GM19452 (cell line): ENCODE measurements at regions not wholly inside any gene's neighbourhood (a gene's known extent, or its start where the extent isn't known, plus 50 kb on each side); places are given as distances from the start of the nearest gene placed in this dataset.
"Not testable (repeated sequence)": the region's sequence is repeated elsewhere in the genome, so short reads cannot be mapped to it uniquely, and the experiment has no call there.

Experiments used
- ATAC-seq: cut with Tn5 transposase; IDR thresholded peaks from one replicate; pipeline ENCODE4 v1.9.1; 2021; ENCODE audit not compliant: unreplicated experiment

DNA sequence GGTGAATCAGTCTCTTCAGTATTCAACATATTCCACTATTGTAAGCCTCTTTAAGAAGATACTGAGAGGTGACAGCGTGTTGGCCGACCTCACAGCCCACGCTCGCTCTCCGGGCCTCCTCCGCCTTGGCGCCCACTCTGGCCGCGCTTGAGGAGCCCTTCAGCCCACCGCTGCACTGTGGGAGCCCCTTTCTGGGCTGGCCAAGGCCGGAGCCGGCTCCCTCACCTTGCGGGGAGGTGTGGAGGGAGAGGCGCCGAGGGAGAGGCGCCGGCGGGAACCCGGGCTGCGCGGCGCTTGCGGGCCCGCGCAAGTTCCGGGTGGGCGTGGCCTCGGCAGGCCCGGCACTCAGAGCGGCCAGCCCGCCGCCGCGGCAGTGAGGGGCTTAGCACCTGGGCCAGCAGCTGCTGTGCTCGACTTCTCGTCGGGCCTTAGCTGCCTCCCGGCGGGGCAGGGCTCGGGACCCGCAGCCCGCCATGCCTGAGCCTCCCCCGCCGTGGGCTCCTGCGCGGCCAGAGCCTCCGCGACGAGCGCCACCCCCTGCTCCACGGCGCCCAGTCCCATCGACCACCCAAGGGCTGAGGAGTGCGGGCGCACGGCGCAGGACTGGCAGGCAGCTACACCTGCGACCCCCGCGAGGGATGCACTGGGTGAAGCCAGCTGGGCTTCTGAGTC is 306.4 kb downstream of the SEMA3D start:
- not testable (repeated sequence) for ATAC-seq

DNA sequence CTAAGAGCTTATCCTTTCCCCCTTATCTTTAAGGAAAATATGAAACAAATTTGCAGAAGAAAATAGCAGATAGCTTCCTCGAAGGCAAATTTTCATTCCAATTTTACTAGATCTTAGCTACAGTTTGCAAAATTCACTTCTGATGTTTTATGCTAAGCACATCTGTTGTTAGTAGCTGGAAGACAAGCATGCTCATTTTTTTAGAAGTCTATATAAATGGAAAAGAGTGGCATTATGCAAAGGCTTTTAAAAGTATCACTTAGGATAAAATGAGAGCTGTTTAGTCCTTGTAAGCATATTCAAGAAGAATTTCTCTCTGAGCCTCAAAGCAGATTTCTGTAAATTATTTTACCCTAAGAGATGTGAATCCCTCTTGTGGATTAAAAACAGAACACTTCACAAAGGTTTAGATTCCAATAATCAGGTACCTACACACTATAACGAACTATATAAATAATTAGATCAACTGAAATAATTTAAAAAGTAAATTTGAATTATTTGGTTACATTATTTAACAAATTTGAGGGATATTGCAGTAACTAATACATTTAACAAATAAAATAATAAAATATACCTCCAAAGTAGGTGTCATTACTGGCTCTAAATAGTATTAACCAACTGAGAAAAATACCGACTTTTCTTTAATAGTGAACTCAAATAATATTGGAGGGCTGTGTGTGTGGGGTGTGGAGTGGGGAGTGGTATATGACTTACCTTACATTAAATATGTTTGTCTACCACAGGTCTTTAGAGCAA is 307.1 kb downstream of the SEMA3D start:
- ATAC-seq = no peak

DNA sequence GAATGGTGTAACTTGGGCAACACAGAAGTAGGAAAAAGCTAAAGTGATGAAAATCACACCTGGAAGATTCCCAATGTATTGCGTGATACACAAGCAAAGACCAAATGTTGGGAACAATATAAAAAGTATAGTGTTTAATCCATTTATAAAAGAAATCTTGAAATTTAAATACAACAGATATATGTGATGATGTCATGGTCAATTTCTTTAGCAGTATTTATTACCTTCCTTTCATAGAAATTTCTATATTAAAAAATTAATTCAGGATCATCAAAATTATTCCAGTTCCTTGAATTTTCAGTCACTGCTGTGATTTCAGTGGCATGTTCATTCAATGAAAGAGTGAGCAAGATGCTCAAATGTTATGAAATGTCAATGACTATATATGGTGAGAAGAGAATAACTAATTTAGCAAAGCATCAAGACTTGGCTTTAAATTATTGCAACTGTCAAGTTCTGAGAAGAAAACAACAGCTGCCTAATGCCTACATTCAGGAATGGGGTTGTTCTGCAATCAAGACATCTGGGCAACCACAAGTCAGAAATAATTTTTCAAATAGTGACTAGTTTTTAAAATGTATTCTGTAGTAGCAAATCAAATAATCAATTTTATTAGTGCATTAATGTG is 308.8 kb downstream of the SEMA3D start:
- ATAC-seq = no peak

DNA sequence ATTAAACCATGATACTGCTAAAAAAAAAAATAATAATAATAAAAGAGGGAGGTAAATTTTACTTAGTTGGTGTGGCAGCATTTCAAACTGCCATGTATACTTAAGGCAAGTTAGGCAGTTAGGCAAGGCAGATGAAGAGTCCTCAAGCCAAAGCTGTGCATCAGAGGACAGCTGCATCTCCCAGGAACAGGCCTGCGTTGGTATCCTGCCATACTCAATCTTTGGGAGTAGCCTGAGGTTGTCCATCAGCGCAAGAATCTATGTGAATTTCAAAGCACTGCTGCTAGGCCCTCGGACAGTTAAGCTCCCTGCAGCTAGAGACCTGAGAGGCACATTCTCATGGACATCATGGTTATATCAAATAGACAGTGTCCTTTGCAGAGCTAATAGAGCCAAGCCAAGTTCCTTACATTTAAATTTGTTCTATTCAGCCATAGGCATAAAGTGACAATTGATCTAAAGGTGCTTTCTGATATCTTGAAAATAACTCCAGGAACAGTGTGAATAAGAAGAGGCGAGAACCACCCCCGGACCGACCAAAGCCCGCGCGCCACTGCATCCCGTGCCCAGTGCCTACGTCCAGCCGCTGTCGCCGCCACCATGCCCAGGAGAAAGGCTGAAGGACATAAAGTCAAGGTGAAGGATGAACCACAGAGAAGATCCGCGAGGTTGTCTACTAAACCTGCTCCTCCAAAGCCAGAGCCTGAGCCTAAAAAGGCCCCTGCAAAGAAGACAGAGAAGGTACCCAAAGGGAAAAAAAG is 310.6 kb downstream of the SEMA3D start:
- no peak for ATAC-seq

DNA sequence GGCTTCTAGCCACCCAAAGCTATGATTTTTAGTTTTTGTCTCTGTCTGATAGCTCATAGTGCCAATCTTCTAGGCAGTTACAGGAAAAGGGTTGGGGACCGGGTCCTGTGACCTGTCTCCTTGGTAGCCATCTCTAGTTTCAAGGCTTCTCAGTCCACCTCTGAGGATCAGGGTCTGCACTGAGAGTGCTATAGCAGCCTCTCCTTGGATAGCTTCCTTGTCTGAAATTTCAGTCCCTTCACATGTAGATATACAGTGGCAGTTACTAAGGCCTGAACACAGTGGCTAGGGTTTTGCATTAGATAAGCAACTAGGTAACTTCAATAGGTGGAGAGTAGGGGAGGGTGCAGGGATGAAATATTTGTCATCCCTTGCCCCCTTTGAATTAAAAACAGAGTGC is 321.3 kb downstream of the SEMA3D start:
- no peak for ATAC-seq

DNA sequence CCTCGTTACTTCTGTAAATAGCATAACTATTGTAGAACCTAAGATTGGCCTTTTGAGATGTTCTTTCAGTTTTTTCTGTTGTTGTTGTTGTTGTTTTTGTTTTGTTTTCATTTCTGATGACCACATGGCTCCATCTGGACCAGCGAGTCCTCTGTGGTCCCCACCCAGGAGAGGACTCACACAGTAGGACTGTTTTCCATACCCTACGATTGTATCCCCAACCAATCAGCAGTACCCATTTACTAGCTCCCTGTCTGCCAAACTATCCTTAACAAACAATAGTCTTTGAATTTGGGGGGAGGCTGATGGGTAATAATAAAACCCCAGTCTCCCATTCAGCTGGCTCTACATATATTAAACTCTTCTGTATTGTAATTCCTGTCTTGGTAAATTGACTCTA is 329.5 kb downstream of the SEMA3D start:
- no peak for ATAC-seq

DNA sequence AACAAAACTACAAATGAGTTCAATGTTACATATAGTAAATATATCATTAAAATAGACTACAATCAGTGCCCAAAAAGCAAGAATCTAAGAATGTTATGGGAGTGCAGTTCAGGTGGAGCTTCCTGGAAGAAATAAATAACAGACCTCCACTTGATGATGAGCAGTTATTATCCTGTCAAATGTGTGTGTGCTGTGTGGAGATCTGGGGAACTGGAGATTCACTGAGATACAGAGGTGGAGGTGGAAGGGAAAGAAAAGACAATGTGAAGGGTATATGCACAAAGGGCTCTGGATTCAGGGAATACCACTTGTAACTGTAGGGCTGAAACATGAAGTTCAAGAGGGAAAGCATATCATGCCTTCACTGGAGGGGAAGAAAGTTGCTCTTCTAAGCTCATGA is 331.1 kb downstream of the SEMA3D start:
- no peak for ATAC-seq

DNA sequence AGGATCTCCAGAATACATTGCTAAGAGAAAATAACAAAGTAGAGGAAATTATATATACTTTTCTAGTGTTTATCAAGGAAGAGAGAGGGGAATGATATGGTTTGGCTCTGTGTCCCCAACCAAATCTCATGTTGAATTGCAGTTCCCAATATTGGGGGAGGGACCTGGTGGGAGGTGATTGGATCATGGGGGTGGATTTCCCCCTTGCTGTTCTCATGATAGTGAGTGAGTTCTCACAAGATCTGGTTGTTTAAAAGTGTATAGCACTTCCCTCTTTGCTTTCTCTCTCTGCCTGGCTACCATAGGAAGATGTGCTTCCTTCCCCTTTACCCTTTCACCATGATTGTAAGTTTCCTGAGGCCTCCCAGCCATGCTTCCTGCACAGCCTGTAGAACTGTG is 337.9 kb downstream of the SEMA3D start:
- ATAC-seq = not testable (repeated sequence)

DNA sequence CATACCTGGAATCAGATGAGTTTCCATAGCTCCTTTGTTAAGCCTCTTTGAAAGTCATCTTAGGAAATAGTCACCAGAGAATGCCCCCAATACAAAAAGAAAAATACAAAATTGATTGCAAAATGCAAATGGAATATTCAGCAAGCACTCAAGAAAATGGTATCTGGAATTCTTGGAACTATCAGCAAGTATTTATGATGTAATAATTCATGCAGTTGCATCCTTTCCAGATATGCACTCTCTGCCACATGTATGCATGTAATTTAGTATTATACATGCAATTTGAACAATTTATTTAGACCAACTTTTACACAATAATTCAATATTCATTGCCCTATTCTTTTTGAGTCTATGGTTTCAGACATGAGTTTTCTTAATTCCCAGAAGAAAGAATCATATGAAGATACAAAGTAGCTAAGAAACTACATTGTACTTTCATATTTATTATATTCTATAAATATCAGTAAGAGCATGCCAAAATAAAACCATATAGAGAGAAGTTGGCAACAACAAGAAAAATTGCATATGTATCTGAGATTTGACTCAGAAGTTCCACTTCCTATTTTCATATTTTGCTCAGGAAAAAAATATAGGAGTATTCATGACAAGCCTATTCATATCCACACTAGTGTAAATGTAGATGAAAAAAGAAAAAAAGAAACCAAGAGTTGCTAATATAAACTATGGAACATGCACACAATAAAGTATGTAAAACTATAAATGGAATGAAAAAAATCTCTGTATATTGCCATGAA is 338.5 kb downstream of the SEMA3D start:
- no peak for ATAC-seq

DNA sequence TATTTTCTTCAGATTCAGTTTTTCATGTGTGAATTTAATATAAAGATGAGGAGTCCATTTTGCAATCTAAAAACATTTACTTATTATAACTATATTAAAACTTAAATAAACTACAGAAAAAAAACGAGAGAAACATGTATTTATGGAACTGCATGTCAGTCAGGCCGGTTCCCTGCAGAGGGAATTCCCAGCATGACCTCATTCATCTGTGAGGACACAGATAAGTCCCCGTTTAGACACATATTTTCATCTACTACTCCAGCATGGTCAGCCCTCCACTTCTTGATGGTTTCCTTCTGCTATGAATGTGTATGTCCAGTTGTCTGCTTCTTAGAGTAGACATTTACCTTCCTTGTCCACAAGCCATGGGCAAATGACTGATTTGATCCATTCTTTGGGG is 339.1 kb downstream of the SEMA3D start:
- no peak for ATAC-seq

DNA sequence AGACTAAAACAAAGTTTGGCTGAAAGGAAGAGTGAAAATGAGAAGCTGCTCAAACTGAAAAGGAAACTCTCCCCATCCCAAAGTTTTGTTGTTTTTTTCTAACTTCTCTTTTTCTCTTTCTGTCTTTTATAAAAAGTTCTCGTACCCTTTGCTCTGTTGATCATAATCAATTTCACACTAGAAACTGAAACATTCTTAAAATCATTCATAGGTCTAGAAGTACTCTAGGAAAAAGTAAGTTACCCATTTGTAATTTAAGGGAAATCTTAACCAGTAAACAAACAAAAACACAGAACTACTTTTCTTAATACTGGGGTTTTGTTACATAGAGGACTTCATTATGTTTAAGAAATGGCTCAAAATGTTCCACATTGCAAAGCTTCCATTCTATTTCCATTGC is 339.8 kb downstream of the SEMA3D start:
- no peak for ATAC-seq

DNA sequence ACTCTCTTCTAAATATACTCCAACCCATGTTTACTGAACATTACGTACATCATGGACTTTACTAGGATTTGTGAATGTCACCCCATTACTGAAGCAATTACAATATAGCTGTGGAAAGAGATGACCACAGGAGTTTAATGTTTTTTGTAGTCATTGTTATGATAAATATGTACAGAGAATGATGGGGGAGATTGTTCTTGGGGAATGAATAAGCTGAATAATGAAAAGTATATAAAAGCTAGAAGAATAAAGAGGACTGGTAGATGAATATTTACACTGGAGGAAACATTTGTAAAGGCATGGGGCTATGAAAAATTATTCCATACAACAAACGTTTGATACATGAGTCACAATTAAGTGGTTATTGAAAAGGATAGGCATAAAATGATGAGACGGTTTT is 340.9 kb downstream of the SEMA3D start:
- no peak for ATAC-seq

DNA sequence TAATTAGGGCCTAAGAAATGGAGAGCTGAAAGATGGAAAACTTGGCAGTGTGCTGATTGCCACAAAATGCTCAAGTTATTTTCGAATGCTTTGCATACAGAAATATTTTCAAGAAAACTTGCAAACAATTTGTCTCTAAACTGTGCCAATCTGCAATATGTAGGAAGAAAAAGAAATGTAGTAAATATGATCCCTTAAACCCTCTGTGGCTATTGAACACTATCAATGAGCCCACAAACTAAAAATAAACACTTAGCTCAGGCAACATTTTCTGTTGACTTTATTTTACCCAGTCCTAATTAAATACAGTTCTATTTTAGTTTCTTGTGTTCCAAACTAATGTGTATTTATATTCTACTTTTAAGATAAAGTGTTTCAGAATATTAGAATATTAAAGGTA is 342.1 kb downstream of the SEMA3D start:
- no peak for ATAC-seq

DNA sequence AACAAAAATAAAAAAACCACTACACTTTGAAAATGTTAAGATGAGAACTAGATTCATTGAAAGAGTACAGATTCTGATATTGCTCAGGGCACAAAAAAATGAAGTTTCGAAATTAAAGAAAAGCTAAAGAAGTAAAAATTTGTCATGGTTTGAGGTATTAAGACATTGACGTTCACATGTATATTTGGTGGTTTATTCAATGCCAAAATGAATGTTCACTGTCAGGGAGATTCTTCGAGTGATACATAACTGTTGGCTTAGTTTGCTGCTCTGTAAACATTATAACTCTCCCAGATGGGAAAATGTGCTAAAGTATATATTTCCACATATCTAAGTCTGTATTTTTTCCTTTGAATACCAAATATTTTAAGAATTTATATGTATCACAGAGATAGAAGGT is 345.0 kb downstream of the SEMA3D start:
- no peak for ATAC-seq

DNA sequence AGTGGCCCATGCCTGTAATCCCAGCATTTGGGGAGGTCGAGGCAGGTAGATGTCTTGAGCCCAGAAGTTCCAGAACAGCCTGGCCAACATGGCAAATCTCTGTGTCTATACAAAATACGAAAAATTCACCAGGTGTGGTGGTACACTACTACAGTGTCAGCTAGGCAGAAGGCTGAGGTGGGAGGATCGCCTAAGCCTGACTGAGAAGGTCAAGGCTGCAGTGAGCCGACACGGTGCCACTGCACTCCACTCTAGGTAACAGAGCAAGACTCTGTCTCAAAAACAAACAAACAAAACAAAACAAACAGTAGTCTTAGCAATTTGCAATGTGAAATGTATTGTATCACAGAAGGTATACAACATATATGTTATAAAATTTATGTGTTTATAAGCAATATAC is 348.0 kb downstream of the SEMA3D start:
- no peak for ATAC-seq

DNA sequence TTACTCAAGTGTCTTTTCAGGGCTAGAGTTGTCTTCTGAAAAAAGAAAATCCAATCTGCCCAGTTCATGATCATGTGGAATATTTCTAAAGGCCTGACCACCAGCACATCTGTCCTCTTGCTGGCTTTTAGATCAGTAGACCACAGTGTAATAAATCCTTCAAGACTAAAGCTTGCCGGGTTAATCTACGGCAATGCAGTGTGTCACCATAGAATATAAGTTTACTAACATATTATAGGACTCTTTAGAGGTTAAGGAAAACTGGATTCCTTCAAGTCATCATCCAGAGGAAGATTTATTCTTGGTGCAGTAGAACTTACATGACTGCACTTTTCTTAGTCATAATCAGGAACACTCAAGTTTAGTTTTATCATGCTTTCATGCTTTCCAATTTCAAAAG is 349.5 kb downstream of the SEMA3D start:
- ATAC-seq = no peak

DNA sequence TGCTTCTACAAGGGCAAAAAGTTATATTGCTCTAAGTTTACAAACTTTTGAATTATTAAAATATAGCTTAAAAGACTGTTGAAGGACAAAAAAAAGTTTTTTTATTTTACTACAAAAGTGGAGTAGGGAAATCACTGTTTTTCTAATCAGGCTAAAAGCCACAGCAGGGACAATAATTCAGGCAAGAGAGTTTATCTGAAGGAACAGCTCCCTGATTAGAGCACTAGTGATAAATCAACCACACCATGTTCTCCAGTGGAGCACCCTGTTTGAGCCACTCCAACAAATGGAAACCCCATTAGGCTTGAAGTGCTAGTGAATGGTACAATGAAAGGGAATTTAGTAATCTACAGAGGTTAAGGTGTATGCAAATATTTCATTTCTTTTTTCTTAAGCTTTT is 357.1 kb downstream of the SEMA3D start:
- no peak for ATAC-seq

DNA sequence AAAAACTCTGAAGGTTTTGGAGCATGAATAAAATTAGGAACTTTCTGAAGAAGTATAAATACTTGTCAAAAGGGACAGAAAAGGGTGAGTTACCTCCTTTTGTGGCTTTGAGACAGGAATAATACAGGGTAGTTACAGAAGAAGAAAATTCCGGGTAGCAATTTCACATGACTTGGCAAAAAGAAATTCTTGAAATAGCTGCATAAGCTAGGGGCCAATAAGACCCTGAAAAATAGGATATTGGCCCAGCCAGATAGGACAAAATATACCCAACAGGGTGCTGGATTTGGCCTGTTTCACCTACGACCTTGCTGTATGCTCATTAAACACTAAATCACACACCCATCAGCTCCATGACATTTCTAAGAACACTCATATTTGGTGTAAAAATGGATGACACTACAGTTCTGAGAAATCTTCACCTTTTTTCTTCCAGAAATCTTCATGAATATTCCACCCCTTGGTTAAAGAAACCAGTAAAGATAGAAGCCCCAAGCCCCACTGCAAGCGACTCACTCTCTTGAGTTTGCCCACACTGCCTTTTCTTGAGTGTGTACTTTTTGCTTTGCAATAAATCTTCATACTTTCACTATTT is 362.7 kb downstream of the SEMA3D start:
- no peak for ATAC-seq

DNA sequence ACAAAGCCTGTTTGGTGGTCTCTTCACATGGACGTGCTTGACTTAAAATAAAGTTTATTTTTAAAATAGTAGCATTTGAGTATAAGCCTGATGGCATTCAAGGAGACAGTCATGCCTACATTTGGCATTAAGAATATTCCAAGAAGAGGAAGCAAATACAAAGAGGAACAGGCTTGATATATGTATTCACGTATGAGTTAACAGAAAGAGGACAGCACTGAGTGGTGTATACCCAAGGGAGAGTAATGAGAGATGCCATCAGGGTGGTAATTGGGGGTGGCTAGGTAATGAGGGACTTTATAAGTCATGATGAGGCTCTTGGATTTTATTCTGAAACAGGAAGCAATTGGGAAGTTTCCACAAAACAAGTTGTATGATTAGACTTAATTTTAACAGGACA is 363.3 kb downstream of the SEMA3D start:
- ATAC-seq = no peak

DNA sequence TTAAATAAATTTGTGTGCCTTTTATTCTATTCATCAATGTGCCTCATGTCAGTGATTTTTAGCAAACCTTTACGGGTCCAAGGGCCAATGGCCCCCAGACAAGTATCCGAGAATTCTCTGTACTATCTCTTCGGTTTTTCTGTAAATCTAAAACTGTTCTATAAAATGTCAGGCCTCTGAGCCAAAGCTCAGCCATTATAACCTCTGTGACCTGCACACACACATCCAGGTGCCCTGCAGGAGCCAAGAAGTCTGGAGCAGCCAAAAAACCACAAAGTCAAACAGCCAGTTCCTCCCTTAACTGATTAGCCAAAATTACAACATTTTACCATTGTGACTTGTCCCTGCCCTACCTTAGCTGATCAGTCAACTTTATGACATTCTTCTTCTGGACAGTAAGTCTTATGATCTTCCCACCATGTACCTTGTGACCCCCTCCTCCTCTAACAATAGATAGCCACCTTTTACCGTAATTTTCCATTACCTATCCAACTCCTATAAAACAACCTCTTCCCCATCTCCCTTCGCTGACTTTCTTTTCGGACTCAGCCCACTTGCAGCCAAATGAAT is 363.8 kb downstream of the SEMA3D start:
- no peak for ATAC-seq
